SKM-1 (cell line): ENCODE measurements at regions not wholly inside any gene's neighbourhood (a gene's known extent, or its start where the extent isn't known, plus 50 kb on each side); places are given as distances from the start of the nearest gene placed in this dataset.

Experiments used
- DNase-seq: peaks from one replicate; lab custom pipeline; 2025; ENCODE audit not compliant: unreplicated experiment; lab: John Stamatoyannopoulos, UW

- no peak for DNase-seq
Measured at GRCh38 chr4:54359919-54360650, 131.0 kb downstream of the PDGFRA start.

DNA sequence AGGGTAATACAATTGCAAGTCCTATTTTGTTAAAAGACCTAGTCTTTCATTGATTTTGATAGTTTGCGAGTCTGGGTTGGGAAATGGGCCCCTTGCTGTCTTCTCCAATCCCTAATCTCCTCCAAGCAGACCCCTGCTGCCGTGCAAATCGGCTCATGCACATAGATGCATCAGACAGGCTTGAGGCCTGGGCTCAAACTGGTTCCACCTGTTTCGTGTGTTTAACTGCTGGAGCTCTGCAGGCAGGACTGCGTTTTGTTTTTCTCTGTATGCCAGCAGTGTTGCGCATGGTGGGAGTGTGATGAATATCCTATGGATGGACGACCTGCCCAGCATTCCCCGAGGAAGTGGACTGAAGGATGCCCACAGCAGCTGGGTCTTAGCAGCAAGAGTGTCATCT lies 133.9 kb downstream of the PDGFRA start:
- DNase-seq = no peak

GRCh38 chr4:54365691-54366090 lies 136.6 kb downstream of the PDGFRA start:
- no peak for DNase-seq

DNA sequence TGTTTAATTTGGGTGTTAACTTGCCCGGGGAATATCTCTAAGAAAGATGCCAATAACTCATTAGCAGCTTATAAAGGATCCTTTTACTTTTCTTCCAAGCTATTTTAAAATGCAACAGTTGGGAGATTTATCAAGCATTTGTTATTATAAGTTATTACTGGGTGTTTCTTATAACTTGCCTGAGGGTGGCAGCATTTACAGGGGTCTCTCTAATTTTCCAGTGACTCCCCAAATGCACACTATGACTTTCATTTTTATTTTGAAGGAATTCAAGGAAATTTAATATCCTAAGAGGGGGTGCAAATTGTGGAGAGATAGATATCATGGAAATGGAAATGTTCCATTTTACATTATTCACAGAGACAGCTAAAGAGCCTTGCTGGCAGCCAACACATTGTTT lies 138.0 kb downstream of the PDGFRA start:
- DNase-seq = no peak

- DNase-seq = no peak
Measured at GRCh38 chr4:54368281-54369265, 139.5 kb downstream of the PDGFRA start.

- DNase-seq = no peak
Measured at GRCh38 chr4:54371173-54371572, 142.1 kb downstream of the PDGFRA start.

DNA sequence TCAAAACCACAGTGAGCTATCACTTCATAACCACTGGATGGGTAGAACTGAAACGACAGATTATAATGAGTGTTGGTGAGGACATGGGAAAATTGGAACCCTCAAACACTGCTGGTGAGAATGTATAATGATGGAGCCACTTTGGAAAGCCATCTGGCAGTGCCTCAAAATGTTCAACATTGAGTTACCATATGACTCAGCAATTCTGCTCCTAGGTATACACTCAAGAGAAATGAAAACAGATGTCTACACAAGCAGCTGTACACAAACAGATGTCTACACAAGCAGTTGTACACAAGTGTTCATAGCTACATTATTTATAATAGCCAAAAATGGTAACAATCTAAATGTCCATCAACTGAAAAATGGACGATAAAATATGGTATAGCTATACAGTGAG lies 143.9 kb downstream of the PDGFRA start:
- no peak for DNase-seq

- no peak for DNase-seq
Measured at GRCh38 chr4:54373718-54374210, 144.7 kb downstream of the PDGFRA start.

DNA sequence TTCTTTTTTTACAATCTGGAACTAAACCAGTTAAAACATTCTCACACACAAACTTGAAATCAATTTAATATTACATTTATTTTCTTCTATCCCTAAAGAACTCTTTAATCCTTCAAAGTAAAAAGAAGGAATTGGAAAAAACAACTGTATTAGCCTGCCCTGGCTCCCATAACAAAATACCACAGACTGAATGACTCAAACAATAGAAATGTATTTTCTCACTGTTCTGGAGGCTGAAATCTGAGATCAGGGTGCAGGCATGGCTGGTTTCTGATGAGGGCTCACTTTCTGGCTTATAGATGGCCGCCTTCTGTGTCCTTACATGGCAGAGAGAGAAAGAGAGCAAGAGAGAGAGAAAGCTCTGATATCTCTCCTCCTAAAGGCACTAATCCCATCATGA lies 149.4 kb downstream of the PDGFRA start:
- no peak for DNase-seq

- DNase-seq = no peak
Measured at GRCh38 chr4:54384152-54384551, 155.1 kb downstream of the PDGFRA start.

DNA sequence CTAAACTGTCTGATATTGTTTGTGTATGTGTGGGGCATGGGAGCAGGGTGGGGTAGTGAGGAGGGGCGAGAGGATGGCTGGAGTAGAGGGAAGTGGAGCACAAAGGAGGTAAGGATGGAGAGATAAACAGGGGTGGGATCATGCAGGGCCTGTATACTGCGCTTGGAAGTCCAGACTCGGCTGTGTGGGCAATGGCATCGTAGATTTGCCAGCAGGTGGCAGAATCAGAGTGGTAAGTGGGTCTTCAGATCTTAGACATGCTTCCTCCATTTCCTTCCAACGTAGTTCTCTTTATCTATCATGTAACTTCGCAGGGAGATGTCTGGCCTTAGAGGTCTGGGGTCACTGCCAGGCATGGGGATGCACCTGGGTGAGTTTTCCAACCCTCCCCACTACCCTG lies 155.5 kb downstream of the PDGFRA start:
- DNase-seq = peak; percentile 1

DNA sequence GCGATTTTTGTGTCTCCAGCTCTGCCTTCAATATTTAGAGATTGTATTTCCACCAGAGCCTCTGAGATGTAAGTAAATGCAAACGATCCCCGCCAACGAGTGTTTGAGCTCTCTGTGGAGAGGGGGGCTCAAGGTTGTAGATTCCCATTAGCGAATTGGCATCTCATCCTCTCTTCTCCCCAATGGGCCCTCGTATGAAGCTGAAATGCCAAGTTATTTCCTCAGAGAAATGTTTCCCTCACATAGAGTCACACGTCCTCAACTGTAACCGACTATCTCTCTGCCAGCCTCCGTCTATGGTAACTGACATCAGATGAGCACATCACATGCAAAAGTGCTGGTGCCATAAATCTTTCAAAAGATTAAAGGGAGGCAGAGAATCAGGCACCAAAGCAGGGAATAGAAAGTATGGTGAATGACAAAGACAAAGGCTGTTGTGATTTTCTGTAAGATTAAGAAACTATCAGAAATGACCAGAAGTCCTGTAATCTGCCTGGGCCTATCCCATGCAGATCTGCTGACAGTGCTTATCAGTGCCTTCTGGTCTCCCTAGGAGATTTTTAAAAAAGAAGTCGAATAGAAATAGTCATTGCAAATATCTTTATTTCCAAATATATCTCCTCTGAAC lies 157.1 kb downstream of the PDGFRA start:
- DNase-seq = no peak

DNA sequence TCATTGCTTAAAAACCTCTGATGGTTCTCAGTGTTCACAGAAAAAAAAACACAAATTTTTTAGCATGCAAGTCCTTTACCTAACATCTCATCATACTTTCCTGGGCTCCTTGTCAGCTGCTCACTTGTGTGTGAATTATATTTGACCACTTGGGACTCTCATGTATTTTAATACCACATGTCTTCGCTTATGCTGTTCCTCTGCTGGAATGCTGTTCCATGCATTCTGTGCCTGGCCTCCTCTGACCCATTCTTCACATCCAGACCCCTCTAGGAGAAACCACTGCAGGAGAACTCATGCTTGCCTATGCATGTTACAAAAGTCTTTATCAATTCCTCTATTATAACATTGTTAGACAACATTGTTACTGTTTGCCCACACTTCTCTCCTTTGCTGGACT lies 157.6 kb downstream of the PDGFRA start:
- DNase-seq = no peak

GRCh38 chr4:54390670-54391069 lies 161.6 kb downstream of the PDGFRA start:
- no peak for DNase-seq

DNA sequence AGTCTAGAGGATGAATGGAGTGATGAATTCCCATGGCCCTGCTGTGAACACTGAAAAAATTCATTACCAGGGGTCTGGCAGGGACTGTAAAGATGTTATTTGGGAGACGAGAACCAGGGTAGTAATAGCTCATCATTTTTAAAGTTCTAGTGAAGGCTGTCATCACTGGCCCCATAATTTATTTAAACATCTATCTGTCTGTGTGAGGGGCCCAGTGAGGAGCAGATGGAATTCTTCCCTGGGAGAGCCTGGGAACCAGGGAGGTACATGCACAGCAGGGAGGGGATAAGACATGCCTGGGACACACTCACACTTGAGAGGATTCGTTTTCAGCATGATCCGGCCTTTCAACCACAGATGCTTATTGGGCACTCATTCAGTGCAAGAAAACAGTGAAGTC lies 162.0 kb downstream of the PDGFRA start:
- no peak for DNase-seq

- no peak for DNase-seq
Measured at GRCh38 chr4:54392479-54392878, 163.4 kb downstream of the PDGFRA start.

GRCh38 chr4:54393243-54393642 lies 164.2 kb downstream of the PDGFRA start:
- DNase-seq = no peak

DNA sequence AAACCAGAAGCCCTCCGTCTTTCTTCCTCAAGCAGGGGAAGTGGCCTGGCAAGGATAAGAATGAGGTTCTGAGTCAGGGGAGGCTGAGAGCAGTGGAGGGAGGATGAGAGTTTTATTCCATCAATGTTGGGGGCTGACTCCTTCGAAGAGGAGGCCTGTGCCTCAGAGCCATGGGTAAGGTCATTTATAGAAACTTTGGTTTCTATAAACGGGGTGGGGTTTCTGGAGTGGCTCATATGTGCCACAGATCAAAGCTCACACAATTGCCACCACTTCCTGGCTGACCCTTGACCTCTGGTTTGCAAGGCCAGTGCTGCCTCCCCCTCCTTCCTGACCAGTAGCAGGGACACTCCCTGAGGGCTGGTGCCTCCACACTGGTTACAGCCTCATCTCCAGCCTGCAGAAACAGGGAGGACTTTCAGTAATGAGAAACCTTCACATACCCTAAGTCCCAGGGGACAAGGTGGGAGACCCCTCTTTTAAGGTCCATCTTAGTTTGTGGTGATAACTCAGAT lies 166.0 kb downstream of the PDGFRA start:
- DNase-seq = no peak

GRCh38 chr4:54400188-54400587 lies 171.1 kb downstream of the PDGFRA start:
- no peak for DNase-seq

GRCh38 chr4:54400802-54401201 lies 171.7 kb downstream of the PDGFRA start:
- no peak for DNase-seq

DNA sequence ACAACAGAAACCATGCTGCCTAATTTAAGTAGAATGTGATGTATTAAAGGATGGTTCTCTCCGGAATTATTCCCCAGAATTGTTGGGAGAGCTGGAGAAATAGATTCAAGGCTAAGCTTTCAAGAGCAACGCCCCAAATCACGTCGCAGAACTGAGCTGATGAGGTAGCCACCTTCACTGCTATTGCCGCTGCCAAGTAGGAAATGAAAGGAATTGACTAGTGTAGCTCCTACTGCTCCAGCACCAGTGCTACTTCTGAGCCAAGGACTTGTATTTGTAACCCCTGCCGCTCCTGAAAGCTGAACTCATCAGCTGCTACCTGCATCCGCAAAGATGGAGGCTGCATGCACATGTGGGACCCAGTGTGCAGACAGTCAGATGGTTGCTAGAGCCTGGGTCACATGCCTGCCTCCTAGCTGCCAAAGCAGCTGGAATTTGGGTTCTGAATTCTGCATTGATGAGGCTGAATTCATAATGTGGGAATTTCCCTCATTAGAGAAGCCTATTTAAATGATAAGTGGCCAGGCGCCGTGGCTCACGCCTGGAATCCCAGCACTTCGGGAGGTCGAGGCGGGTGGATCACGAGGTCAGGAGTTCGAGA lies 173.9 kb downstream of the PDGFRA start:
- DNase-seq = no peak
